Stimulated activated naive CD8-positive, alpha-beta T cell treated with anti-CD3 and anti-CD28 coated beads, Interleukin-15, Interleukin-2, amounts not matched to agents 100 ng/mL and 50 ng/mL, for 24 hours (primary cell): ENCODE measurements at regions not wholly inside any gene's neighbourhood (a gene's known extent, or its start where the extent isn't known, plus 50 kb on each side); places are given as distances from the start of the nearest gene placed in this dataset.

Experiments used
- H3K27ac Mint-ChIP-seq: one replicate; pipeline ENCODE4 v1.8.0; 2021; ENCODE audit warnings: mild to moderate bottlenecking, mixed read lengths
- H3K27me3 Mint-ChIP-seq: one replicate; pipeline ENCODE4 v1.8.0; 2021; ENCODE audit warnings: mixed read lengths
- H3K36me3 Mint-ChIP-seq: one replicate; pipeline ENCODE4 v1.8.0; 2021; ENCODE audit warnings: low read depth, mixed read lengths
- H3K4me1 Mint-ChIP-seq: one replicate; pipeline ENCODE4 v1.8.0; 2021; ENCODE audit warnings: low read depth, mixed read lengths
- H3K4me3 Mint-ChIP-seq: one replicate; pipeline ENCODE4 v1.8.0; 2021; ENCODE audit warnings: mild to moderate bottlenecking, mixed read lengths
- H3K9me3 Mint-ChIP-seq: one replicate; pipeline ENCODE4 v1.8.0; 2021; ENCODE audit warnings: mixed read lengths

DNA sequence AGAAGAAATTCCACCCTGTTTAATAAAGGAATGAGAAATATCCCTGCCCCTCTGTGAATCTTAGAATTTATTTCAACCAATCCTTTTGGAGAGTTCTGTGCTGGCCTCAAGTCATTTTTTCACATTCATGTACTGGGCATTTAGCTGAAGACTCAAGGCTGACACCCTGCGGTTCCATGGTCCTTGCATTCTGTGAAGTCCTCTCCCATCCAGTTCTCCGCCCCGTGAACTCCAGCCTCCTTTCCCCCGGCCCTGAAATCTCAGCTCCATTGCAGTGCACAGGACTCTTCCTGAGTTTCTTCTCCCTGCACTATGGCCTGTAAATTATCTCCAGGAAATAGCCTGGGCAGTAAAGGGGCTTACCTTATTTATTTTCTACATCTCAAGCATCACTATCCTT lies 183.0 kb upstream of the KCND2 start:
- Mint-ChIP-seq H3K27me3 (no peaks in the 10 kb centered on the region), H3K4me3 (no peak overlapping the region), H3K9me3 (peaks cover 10% of the 10 kb centered on the region), H3K36me3 (no peaks in the 10 kb centered on the region), H3K4me1 (no peaks in the 10 kb centered on the region), H3K27ac (no peak overlapping the region)

DNA sequence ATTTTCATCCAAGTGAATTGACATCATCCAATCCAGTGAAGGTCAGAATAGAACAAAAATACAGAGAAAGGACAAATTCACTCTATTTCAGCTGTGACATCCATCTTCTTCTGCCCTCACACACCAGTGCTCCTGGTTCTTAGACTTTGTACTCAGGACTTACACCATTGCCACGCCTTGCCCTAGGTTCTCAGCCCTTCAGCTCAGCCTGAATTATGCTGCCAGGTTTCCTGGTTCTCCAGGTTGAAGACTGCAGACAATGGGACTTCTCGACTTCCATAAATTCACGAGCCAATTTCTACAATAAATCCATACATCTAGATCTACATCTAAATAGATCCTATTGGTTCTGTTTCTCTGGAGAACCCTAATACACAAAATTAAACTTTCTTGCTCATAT lies 181.2 kb upstream of the KCND2 start:
- H3K27ac Mint-ChIP-seq = no peak overlapping the region
- H3K27me3 Mint-ChIP-seq = no peaks in the 10 kb centered on the region
- H3K4me1 Mint-ChIP-seq = no peaks in the 10 kb centered on the region
- H3K36me3 Mint-ChIP-seq = no peaks in the 10 kb centered on the region
- peaks cover 7% of the 10 kb centered on the region for H3K9me3 Mint-ChIP-seq
- H3K4me3 Mint-ChIP-seq = no peak overlapping the region

DNA sequence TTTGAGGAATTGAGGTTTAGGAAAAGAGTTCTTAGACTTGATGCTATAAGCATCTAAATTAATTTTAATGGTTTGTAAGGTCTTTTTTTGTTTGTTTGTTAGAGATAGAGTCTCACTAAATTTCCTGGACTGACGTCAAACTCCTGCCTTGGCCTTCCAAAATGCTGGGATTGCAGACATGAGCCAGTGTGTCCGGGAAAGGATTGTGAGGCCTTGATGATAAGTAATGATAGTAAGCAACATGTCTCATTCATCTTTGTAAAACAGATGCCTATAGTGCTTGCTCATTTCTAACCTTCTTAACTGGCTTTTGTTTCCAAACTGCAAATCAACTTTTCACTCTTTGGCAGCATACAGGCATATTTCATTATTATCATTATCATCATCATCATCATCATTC lies 176.0 kb upstream of the KCND2 start:
- Mint-ChIP-seq H3K4me3 (no peak overlapping the region), H3K4me1 (no peaks in the 10 kb centered on the region), H3K27me3 (no peaks in the 10 kb centered on the region), H3K9me3 (peaks cover 15% of the 10 kb centered on the region), H3K36me3 (no peaks in the 10 kb centered on the region), H3K27ac (no peak overlapping the region)

DNA sequence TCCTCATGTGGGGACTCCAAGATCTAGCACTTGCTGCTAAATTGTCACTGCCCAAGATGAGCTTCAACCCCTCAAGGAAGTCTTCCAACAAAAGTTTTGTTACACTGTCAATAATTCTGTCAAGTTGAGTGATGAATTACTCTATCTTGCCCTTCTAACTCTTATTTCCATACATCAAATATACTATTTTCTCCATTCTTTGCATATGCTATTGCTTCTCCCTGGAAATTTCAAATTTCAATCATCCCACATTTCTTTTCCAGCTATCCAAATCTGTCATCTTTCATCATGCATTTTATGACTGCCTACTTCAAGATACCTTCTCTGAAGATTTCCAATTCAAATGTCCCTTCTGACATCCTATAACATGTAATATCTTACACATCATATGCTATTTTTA lies 175.2 kb upstream of the KCND2 start:
- Mint-ChIP-seq H3K27me3 (no peaks in the 10 kb centered on the region), H3K27ac (no peak overlapping the region), H3K4me3 (no peak overlapping the region), H3K4me1 (no peaks in the 10 kb centered on the region), H3K36me3 (no peaks in the 10 kb centered on the region), H3K9me3 (peaks cover 11% of the 10 kb centered on the region)

DNA sequence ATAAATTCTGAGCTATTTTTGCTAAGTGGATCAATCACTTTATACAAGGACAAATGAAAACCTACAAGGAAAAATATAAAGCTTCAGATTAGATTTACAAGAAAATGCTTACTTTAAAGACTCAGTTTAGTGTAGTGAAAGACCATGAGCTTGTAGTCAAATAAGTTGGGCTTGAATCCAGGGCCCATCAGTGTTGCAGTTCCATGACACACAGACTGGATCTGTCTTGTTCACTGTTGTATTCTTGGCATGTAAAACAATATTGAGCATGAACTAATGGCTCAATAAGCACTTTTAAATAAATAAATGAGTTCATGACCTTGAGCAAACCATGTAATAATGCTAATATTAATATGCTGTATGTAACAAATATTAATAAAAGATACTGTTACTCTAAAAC lies 164.6 kb upstream of the KCND2 start:
- no peaks in the 10 kb centered on the region for H3K4me1 Mint-ChIP-seq
- H3K27ac Mint-ChIP-seq = no peak overlapping the region
- H3K36me3 Mint-ChIP-seq = no peaks in the 10 kb centered on the region
- no peaks in the 10 kb centered on the region for H3K27me3 Mint-ChIP-seq
- H3K4me3 Mint-ChIP-seq = no peak overlapping the region
- H3K9me3 Mint-ChIP-seq = peaks cover 12% of the 10 kb centered on the region

DNA sequence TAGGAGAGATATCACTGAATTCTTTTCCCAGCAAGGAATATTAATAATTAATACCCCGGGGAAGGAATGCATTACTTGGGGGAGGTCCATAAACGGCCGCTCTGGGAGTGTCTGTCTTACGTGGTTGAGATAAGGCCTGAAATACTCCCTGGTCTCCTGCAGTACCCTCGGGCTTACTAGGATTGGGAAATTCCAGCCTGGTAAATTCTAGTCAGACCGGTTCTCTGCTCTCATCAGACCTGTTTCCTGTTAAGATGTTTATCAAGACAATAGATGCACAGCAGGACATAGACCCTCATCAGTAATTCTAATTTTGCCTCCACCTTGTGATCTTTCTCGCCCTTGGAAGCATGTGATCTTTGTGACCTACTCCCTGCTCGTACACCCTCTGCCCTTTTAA lies 162.8 kb upstream of the KCND2 start:
- Mint-ChIP-seq H3K36me3 (no peaks in the 10 kb centered on the region), H3K4me3 (no peak overlapping the region), H3K27me3 (no peaks in the 10 kb centered on the region), H3K27ac (no peak overlapping the region), H3K9me3 (peaks cover 12% of the 10 kb centered on the region), H3K4me1 (no peaks in the 10 kb centered on the region)

DNA sequence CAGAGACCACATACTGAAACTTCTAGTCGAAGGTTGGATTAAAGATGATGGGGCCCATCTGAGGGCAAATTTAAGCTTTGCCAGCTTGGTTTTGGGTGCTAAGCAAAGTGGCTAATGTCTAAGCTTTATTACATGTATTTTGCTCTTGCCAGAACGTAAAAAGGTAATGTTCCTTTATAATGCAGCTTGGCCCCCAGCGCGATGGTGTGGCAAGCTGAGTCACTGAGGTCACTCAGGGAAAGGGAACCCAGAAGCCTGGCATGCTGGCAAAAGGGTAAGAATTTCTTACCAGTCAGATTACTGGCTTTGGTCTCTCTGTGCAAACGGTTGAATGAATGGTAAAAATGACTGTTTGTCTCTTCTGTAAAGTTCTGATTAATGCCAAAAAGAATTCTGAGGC lies 158.3 kb upstream of the KCND2 start:
- H3K27me3 Mint-ChIP-seq = no peaks in the 10 kb centered on the region
- H3K27ac Mint-ChIP-seq = no peak overlapping the region
- no peaks in the 10 kb centered on the region for H3K36me3 Mint-ChIP-seq
- H3K9me3 Mint-ChIP-seq = peaks cover 16% of the 10 kb centered on the region
- H3K4me3 Mint-ChIP-seq = no peak overlapping the region
- no peaks in the 10 kb centered on the region for H3K4me1 Mint-ChIP-seq

DNA sequence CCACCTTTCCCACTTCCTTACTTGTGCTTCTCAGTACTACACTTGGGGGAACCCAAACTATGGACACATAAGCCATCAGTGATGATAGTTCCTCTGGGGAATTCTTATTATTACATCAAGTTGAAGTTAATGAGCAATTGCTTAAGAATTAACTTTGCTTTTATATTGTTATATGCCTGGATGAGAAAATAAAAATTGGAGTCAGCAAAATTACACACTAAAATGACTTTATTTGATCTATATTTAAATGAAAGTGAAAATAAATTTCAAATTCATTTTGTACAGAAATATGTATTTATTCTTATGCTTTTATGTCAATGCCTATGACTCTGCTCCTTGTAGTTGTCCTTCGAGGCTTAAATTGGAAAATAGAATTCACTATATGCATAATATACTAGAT lies 149.4 kb upstream of the KCND2 start:
- Mint-ChIP-seq H3K36me3 (no peaks in the 10 kb centered on the region), H3K4me1 (no peaks in the 10 kb centered on the region), H3K27me3 (no peaks in the 10 kb centered on the region), H3K9me3 (peaks cover 7% of the 10 kb centered on the region), H3K27ac (no peak overlapping the region), H3K4me3 (no peak overlapping the region)

DNA sequence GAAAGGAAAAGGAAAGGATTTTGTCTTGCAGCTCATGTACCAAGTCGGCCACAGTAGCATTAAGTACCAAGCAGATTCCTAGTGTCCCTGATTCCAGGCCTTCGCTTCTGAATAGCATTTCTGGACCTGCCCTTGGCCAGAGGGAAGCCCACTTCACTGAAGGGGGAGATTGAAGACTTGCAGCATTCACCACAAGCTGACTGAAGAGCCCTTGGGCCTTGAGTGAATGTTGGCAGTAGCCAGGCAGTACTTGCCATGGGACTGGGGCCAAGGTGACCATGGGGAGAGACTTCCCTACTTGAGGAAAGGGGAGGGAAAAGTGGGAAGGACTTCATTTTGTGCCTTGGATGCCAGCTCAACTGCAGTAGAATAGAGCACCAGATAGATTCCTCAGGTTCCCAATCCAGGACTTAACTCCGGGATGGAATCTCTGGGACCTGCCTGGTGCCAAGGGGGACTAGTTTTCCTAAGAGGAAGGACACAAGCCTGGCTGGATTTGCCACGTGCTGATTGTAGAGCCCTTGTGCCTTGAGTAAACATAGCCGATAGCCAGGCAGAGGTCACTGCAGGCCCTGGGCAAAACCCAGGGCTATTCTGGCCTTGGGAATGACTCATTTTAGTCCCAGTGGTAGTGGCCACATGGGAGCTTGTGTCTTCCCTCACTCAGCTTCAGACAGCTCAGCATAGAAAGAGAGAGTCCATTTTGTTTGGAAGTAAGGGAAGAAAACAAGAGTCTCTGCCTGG lies 141.7 kb upstream of the KCND2 start:
- H3K4me3 Mint-ChIP-seq = no peak overlapping the region
- H3K36me3 Mint-ChIP-seq = no peaks in the 10 kb centered on the region
- H3K9me3 Mint-ChIP-seq = peaks cover 17% of the 10 kb centered on the region
- no peak overlapping the region for H3K27ac Mint-ChIP-seq
- H3K27me3 Mint-ChIP-seq = no peaks in the 10 kb centered on the region
- H3K4me1 Mint-ChIP-seq = no peaks in the 10 kb centered on the region

DNA sequence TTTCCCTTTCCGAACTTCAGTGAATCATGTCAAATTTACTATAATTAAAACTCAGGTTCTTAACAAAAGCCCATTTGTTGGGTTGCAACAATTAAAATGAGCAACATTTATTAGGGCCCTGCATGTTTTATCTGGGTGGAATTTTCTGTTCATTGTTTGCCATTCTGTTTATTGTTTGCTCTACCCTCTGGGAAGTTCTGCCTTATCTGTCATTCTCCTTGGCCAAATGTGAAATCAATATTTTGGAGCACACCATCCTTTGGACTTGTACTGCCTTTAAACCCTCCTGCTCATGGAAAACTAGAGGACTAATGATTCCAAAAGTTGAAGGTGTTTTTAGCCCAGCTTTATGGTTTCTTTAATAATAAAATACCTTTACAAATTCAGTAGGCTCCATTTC lies 134.5 kb upstream of the KCND2 start:
- Mint-ChIP-seq H3K36me3 (no peaks in the 10 kb centered on the region), H3K27me3 (no peaks in the 10 kb centered on the region), H3K9me3 (peaks cover 23% of the 10 kb centered on the region), H3K27ac (no peak overlapping the region), H3K4me3 (no peak overlapping the region), H3K4me1 (no peaks in the 10 kb centered on the region)

DNA sequence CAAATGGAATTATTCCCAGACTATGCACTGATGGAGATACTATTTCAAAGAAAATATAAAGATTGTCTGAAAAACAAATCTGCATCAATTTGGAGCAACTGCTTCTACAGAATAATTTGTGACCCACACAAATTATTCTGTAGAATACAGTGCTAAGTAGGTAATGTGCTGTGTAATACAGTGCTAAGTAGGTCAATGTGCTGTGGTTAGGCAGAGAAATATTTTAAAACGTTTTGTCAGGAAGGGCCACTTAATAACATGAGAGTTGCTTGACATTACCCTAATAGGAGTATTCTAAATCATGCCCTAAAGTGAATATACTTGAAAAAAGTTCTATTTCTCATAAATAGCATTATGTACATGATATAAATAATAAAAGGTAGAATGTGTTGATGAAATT lies 116.5 kb upstream of the KCND2 start:
- H3K9me3 Mint-ChIP-seq = peaks cover 8% of the 10 kb centered on the region
- no peak overlapping the region for H3K4me3 Mint-ChIP-seq
- H3K27ac Mint-ChIP-seq = no peak overlapping the region
- H3K27me3 Mint-ChIP-seq = no peaks in the 10 kb centered on the region
- no peaks in the 10 kb centered on the region for H3K36me3 Mint-ChIP-seq
- H3K4me1 Mint-ChIP-seq = no peaks in the 10 kb centered on the region

DNA sequence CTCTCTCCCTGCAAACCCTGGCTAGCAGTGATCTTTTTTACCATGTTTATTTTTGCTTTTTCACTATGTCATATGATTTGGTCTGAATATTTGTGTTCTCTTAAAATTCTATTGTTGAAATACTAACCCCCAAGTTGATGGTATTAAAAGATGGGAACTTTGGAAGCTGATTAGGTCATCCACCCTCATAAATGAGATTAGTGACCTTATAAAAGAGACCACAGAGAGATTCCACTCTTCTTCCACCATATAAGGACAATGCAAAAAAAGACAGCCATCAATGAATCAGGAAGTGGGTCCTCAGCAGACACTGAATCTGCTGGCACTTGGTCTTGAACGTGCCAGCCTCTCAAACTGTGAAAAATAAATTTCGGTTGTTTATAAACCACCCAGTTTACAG lies 112.8 kb upstream of the KCND2 start:
- Mint-ChIP-seq H3K4me3 (no peak overlapping the region), H3K9me3 (peaks cover 12% of the 10 kb centered on the region), H3K4me1 (no peaks in the 10 kb centered on the region), H3K36me3 (no peaks in the 10 kb centered on the region), H3K27ac (no peak overlapping the region), H3K27me3 (no peaks in the 10 kb centered on the region)

DNA sequence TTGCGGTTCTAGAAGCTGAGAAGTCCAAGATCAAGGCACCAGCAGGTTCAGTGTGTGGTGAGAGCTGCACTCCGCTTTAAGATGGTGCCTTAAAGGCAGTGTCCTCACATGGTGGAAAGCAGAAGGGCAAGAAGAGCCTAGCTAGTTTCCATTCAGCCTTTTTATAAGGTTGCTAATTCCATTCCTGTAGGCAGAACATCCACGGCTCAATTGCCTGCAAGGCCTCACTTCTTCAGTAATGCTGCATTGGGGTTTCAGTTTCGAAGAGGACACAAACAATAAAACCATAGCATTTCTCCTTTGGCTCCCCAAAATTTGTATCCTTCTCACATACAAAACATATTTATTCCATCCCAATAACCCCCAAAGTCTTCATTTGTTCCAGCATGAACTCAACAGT lies 109.5 kb upstream of the KCND2 start:
- Mint-ChIP-seq H3K27me3 (no peaks in the 10 kb centered on the region), H3K4me1 (no peaks in the 10 kb centered on the region)

DNA sequence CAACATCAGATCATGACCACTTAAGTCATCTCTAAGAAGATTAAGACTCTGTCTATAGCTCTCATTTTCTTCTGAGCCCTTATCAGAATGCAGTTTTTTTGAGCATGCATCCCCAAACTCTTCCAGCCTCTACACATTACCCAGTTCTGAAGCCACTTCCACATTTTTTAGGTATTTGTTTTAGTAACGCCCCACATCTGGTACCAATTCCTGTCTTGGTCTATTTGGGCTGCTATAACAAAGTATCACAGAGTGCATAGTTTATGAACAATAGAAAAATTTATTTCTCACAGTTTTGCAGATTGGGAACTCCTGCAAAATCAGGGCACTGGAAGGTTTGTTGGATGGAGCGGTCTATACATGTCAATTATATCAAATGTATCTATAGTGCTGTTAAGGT lies 107.7 kb upstream of the KCND2 start:
- Mint-ChIP-seq H3K27ac (no peak overlapping the region), H3K36me3 (no peaks in the 10 kb centered on the region), H3K27me3 (no peaks in the 10 kb centered on the region), H3K4me3 (no peak overlapping the region), H3K4me1 (no peaks in the 10 kb centered on the region), H3K9me3 (peaks cover 16% of the 10 kb centered on the region)

More for the DNA sequence above, 109.5 kb upstream of the KCND2 start:
- H3K9me3 Mint-ChIP-seq = peaks cover 21% of the 10 kb centered on the region
- no peak overlapping the region for H3K27ac Mint-ChIP-seq
- H3K4me3 Mint-ChIP-seq = no peak overlapping the region
- H3K36me3 Mint-ChIP-seq = no peaks in the 10 kb centered on the region

DNA sequence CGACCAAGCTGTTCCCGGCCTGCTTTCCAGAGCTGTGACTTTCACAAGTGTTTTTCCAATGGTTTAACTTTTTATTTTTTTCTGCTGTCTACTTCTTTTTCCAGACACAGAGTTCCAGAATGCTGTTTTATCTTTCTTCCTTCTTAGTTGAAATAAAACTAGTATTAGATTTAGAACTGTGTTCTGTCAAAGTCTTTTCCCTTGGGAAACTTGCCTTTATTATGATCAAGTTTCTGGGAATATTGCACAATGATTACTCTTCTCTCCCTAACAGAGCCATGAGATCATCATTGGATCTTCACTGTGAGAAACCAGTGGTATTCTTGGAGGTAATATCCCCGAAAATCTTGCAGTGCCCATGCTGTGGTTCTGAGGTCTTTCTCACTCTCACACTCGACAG lies 104.9 kb upstream of the KCND2 start:
- Mint-ChIP-seq H3K36me3 (no peaks in the 10 kb centered on the region), H3K27me3 (no peaks in the 10 kb centered on the region), H3K4me3 (no peak overlapping the region), H3K9me3 (peaks cover 12% of the 10 kb centered on the region), H3K4me1 (no peaks in the 10 kb centered on the region), H3K27ac (no peak overlapping the region)

DNA sequence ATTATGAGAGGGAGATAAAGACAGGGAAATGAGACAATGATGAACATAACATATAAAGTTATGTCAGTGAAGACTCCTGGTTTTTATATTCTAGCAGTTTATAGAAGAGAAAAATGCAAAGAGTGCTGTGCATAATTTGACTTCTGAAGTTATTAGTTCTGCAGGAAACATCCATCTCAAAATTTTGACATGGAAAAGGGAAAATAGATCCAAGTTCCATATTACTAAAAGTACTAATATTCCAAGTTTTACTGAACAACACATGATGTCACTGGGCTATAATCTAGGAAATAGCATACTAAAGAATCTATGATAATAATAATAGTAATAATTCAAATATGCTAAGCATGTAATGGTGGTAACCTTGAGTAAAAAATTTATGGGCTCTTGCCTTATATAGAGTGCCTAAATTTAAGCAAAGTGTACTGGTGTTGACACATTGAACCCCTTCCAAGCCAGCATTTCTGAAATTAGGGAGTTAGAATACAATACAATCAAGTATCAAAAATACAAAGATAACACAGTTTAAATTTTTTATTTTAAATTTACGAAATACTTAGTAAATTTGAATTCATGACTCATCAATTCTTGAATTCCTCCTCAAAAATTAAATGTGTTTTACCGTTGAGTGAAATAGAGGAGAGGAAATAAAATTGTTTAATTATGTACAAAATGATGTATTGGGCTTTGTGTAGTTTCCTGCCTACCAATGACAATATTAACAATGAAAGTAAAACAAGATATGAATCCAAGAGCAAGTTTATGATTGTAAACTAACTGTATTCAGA lies 102.8 kb upstream of the KCND2 start:
- Mint-ChIP-seq H3K27ac (no peak overlapping the region), H3K36me3 (no peaks in the 10 kb centered on the region), H3K4me1 (no peaks in the 10 kb centered on the region), H3K27me3 (no peaks in the 10 kb centered on the region), H3K9me3 (peaks cover 9% of the 10 kb centered on the region), H3K4me3 (no peak overlapping the region)
